IMR-90 (cell line): ENCODE measurements at regions not wholly inside any gene's neighbourhood (a gene's known extent, or its start where the extent isn't known, plus 50 kb on each side); places are given as distances from the start of the nearest gene placed in this dataset.

Experiments used
- ATAC-seq: fragments of 200-7000 bp; cut with Tn5 transposase; 2 replicates; pipeline ENCODE4 v1.9.1; 2020; ENCODE audit warnings: low read depth, mild to moderate bottlenecking, moderate library complexity
- BruUV-seq: library from RNA; stranded (reverse); fragments of 400-500 nt; replicated peaks from 2 replicates; lab custom pipeline; 2021; lab: Mats Ljungman, UMichigan
- CTCF ChIA-PET: fragments of 300-600 bp; formaldehyde crosslinking; extraction: SDS; loops from one replicate; lab custom pipeline; 2021; ENCODE audit warnings: antibody characterized with exemption; lab: Yijun Ruan, JAX
- POLR2A ChIA-PET: fragments of 300-600 bp; sonication (Branson Sonifier 250); formaldehyde crosslinking; loops from one replicate; lab custom pipeline; 2022; ENCODE audit warnings: antibody characterized with exemption; ENCODE audit not compliant: unreplicated experiment; lab: Charles Lee
- DNase-seq: peaks from one replicate; pipeline ENCODE4 v3.0.0; 2013
- H2AFZ ChIP-seq: replicated peaks from 2 replicates; pipeline ENCODE3; 2013; ENCODE audit warnings: low read length, mild to moderate bottlenecking; ENCODE audit not compliant: poor library complexity
- H2AK5ac ChIP-seq: 2 replicates; pipeline ENCODE4 v1.6.1; 2013; ENCODE audit warnings: low read depth, low read length, inconsistent platforms
- H2AK9ac ChIP-seq: replicated peaks from 2 replicates; pipeline ENCODE3; 2013; ENCODE audit warnings: mild to moderate bottlenecking, low read depth, low read length, moderate library complexity; ENCODE audit not compliant: poor library complexity
- H2BK120ac ChIP-seq: 2 replicates; pipeline ENCODE4 v1.6.1; 2013; ENCODE audit warnings: low read depth, low read length, inconsistent platforms
- H2BK15ac ChIP-seq: 3 replicates; pipeline ENCODE4 v1.6.1; 2013; ENCODE audit warnings: low read depth, low read length, inconsistent platforms
- H2BK20ac ChIP-seq: 2 replicates; pipeline ENCODE4 v1.6.1; 2013; ENCODE audit warnings: low read depth, mild to moderate bottlenecking, inconsistent platforms, low read length, moderate library complexity
- H2BK5ac ChIP-seq: 2 replicates; pipeline ENCODE4 v1.6.1; 2013; ENCODE audit warnings: mild to moderate bottlenecking, low read depth, low read length, inconsistent platforms; ENCODE audit not compliant: poor library complexity, severe bottlenecking
- H3K14ac ChIP-seq: replicated peaks from 2 replicates; pipeline ENCODE4 v1.6.1; 2013; ENCODE audit warnings: low read depth, low read length, inconsistent platforms
- H3K18ac ChIP-seq: 2 replicates; pipeline ENCODE4 v1.6.1; 2013; ENCODE audit warnings: low read depth, low read length, control low read depth
- H3K23ac ChIP-seq: 2 replicates; pipeline ENCODE4 v1.6.1; 2013; ENCODE audit warnings: low read depth, low read length, inconsistent platforms
- H3K27ac ChIP-seq: 2 replicates; pipeline ENCODE4 v1.5.1; 2013; ENCODE audit warnings: mild to moderate bottlenecking, control low read depth, low read length; ENCODE audit not compliant: insufficient read depth
- H3K27me3 ChIP-seq: 2 replicates; pipeline ENCODE4 v1.6.1; 2013; ENCODE audit warnings: low read length; ENCODE audit not compliant: control insufficient read depth, insufficient read depth
- H3K36me3 ChIP-seq: 2 replicates; pipeline ENCODE4 v1.6.1; 2013; ENCODE audit warnings: low read length, mixed read lengths; ENCODE audit not compliant: control insufficient read depth, insufficient read depth
- H3K4ac ChIP-seq: 2 replicates; pipeline ENCODE4 v1.6.1; 2013; ENCODE audit warnings: low read depth, low read length, inconsistent platforms
- H3K4me1 ChIP-seq: 2 replicates; pipeline ENCODE4 v1.6.1; 2013; ENCODE audit warnings: low read length, mixed read lengths; ENCODE audit not compliant: control insufficient read depth, insufficient read depth
- H3K4me2 ChIP-seq: 2 replicates; pipeline ENCODE4 v1.6.1; 2013; ENCODE audit warnings: low read depth, mild to moderate bottlenecking, control low read depth, low read length, moderate library complexity
- H3K4me3 ChIP-seq: 2 replicates; pipeline ENCODE4 v1.5.1; 2013; ENCODE audit warnings: low read depth, mild to moderate bottlenecking, control low read depth, low read length, moderate library complexity; ENCODE audit not compliant: insufficient read depth
- H3K56ac ChIP-seq: 2 replicates; pipeline ENCODE4 v1.6.1; 2013; ENCODE audit warnings: low read length, inconsistent platforms; ENCODE audit not compliant: insufficient read depth; ENCODE audit errors: extremely low read depth
- H3K79me1 ChIP-seq, 2 experiments: 2 replicates each; pipeline ENCODE4 v1.6.1; 2013; ENCODE audit warnings: low read length in 2 of 2, inconsistent platforms in 1 of 2, low read depth in 1 of 2
- H3K9ac ChIP-seq: 2 replicates; pipeline ENCODE4 v1.6.1; 2013; ENCODE audit warnings: low read depth, low read length, control low read depth
- H3K9me1 ChIP-seq: 2 replicates; pipeline ENCODE4 v1.6.1; 2013; ENCODE audit warnings: low read length, inconsistent platforms; ENCODE audit not compliant: insufficient read depth
- H3K9me3 ChIP-seq: 2 replicates; pipeline ENCODE4 v1.6.1; 2013; ENCODE audit warnings: low read length; ENCODE audit not compliant: control insufficient read depth, insufficient read depth
- H4K20me1 ChIP-seq: 2 replicates; pipeline ENCODE4 v1.6.1; 2013; ENCODE audit warnings: low read length, inconsistent platforms; ENCODE audit not compliant: insufficient read depth
- H4K5ac ChIP-seq: 2 replicates; pipeline ENCODE4 v1.6.1; 2013; ENCODE audit warnings: mild to moderate bottlenecking, low read depth, low read length, control low read depth
- H4K8ac ChIP-seq, 2 experiments: 2 replicates each; pipeline ENCODE4 v1.6.1; 2013; ENCODE audit warnings: low read depth in 2 of 2, low read length in 2 of 2, control low read depth in 1 of 2, inconsistent platforms in 1 of 2
- H4K91ac ChIP-seq: 2 replicates; pipeline ENCODE4 v1.6.1; 2013; ENCODE audit warnings: low read depth, low read length, inconsistent platforms; ENCODE audit not compliant: insufficient read depth
- BHLHE40 ChIP-seq: fragments of 150-350 bp; IDR thresholded peaks from 2 replicates; pipeline ENCODE4 v1.6.1; 2016; ENCODE audit warnings: mild to moderate bottlenecking, low read depth, low read length
- CEBPB ChIP-seq: IDR thresholded peaks from 2 replicates; pipeline ENCODE4 v1.6.1; 2012; ENCODE audit warnings: low read depth, low read length, improper control_type of control experiment
- CHD1 ChIP-seq: IDR thresholded peaks from 2 replicates; pipeline ENCODE4 v1.6.1; 2012; ENCODE audit warnings: low read depth, low read length, improper control_type of control experiment
- ELK1 ChIP-seq: fragments of 150-350 bp; IDR thresholded peaks from 2 replicates; pipeline ENCODE4 v1.6.1; 2016; ENCODE audit warnings: low read depth, mild to moderate bottlenecking, low read length, moderate library complexity, borderline replicate concordance
- FOS ChIP-seq: fragments of 150-350 bp; IDR thresholded peaks from 2 replicates; pipeline ENCODE4 v1.6.1; 2016; ENCODE audit warnings: low read depth, low read length
- MAFK ChIP-seq: IDR thresholded peaks from 2 replicates; pipeline ENCODE4 v1.6.1; 2012; ENCODE audit warnings: low read depth, low read length, improper control_type of control experiment
- MXI1 ChIP-seq: IDR thresholded peaks from 2 replicates; pipeline ENCODE4 v1.6.1; 2012; ENCODE audit warnings: low read depth, mild to moderate bottlenecking, low read length, moderate library complexity, borderline replicate concordance
- NFE2L2 ChIP-seq: fragments of 150-350 bp; IDR thresholded peaks from 2 replicates; pipeline ENCODE4 v1.6.1; 2016; ENCODE audit warnings: low read depth, mild to moderate bottlenecking, low read length
- POLR2A ChIP-seq: IDR thresholded peaks from 2 replicates; pipeline ENCODE4 v1.6.1; 2012; ENCODE audit warnings: mild to moderate bottlenecking, low read depth, low read length
- RAD21 ChIP-seq: IDR thresholded peaks from 2 replicates; pipeline ENCODE4 v1.6.1; 2012; ENCODE audit warnings: low read length, improper control_type of control experiment
- RCOR1 ChIP-seq: IDR thresholded peaks from 2 replicates; pipeline ENCODE4 v1.6.1; 2012; ENCODE audit warnings: mild to moderate bottlenecking, low read length, improper control_type of control experiment; ENCODE audit not compliant: insufficient replicate concordance
- RFX5 ChIP-seq: IDR thresholded peaks from 2 replicates; pipeline ENCODE4 v1.8.0; 2012; ENCODE audit warnings: low read depth, mild to moderate bottlenecking, low read length, moderate library complexity
- SMC3 ChIP-seq: fragments of 150-350 bp; IDR thresholded peaks from 2 replicates; pipeline ENCODE4 v1.6.1; 2016; ENCODE audit warnings: low read depth, mild to moderate bottlenecking, antibody characterized with exemption, low read length, moderate library complexity
- WGBS, 2 experiments: methylation state at CpG; one replicate each; pipeline versions ENCODE4 v1.1.5 to v1.1.7; 2013; ENCODE audit warnings: missing lambda C conversion rate in 2 of 2; ENCODE audit not compliant: insufficient read length in 1 of 2; ENCODE audit errors: extremely low coverage in 2 of 2; 5-methylcytosine and 5-hydroxymethylcytosine counted together
- dilution Hi-C: fragments of 300-500 bp; cut with HindIII; formaldehyde crosslinking; loops from one replicate; pipeline ENCODE4 v1.14.3; 2018; ENCODE audit warnings: low sequenced_read_pairs; ENCODE audit not compliant: unreplicated experiment
- in situ Hi-C: fragments of 300-500 bp; cut with MboI; formaldehyde crosslinking; loops from 3 replicates; pipeline ENCODE4 v1.14.3; 2019; ENCODE audit warnings: low sequenced_read_pairs, inconsistent platforms, mixed read lengths
- intact Hi-C: fragments of 100-400 bp; cut with micrococcal nuclease; formaldehyde crosslinking; loops from 2 replicates; pipeline ENCODE4 v1.10.0; 2022
- TF ChIP-seq, protein P1 (sequence below): conservative IDR thresholded peaks from 2 replicates; pipeline ENCODE4 v1.5.1; 2012; ENCODE audit warnings: mild to moderate bottlenecking, low read depth, low read length, improper control_type of control experiment
- TF ChIP-seq, protein P2 (sequence below): fragments of 150-350 bp; IDR thresholded peaks from 2 replicates; pipeline ENCODE4 v1.6.1; 2017; ENCODE audit warnings: mild to moderate bottlenecking, antibody characterized with exemption, low read length, low read depth

GRCh38 chr14:76933515-76933914 lies 95.0 kb downstream of the IRF2BPL start:
- CTCF ChIA-PET, result no interaction called here
- Histone ChIP-seq H2BK5ac (no peak overlapping the region), H2AK9ac (no peak overlapping the region), H3K4ac (no peak overlapping the region; the same call in 1 of the 2 replicates), H2BK120ac (no peak overlapping the region), H3K9me1 (peaks cover 12% of the 10 kb centered on the region), H4K20me1 (no peaks in the 10 kb centered on the region), H3K79me1 (no peaks in the 10 kb centered on the region), H2BK20ac (no peak overlapping the region), H4K8ac (no peak overlapping the region), H4K5ac (no peak overlapping the region), H3K36me3 (no peaks in the 10 kb centered on the region), H3K18ac (no peak overlapping the region), H3K9me3 (no peaks in the 10 kb centered on the region), H3K4me1 (peaks cover 23% of the 10 kb centered on the region), H2BK15ac (no peak overlapping the region; the same call in 2 of the 3 replicates), H3K23ac (no peak overlapping the region), H3K27ac (no peak overlapping the region), H3K14ac (no peak overlapping the region), H3K9ac (no peak overlapping the region), H2AFZ (peak overlapping the region; percentile 16), H3K4me3 (no peak overlapping the region), H3K4me2 (no peak overlapping the region), H3K56ac (no peak overlapping the region), H4K91ac (no peak overlapping the region), H3K27me3 (no peaks in the 10 kb centered on the region), H2AK5ac (no peak overlapping the region)
- intact Hi-C loops, result no loop called here
- POLR2A ChIA-PET, result no interaction called here
- in situ Hi-C loops, result no loop called here
- TF ChIP-seq MXI1 (no peak), BHLHE40 (no peak), MAFK (no peak), CHD1 (no peak), RFX5 (no peak), SMC3 (no peak), FOS (no peak), POLR2A (no peak), RCOR1 (no peak), NFE2L2 (no peak), CEBPB (no peak), ELK1 (no peak), RAD21 (no peak)
- TF ChIP-seq, protein P1, sequence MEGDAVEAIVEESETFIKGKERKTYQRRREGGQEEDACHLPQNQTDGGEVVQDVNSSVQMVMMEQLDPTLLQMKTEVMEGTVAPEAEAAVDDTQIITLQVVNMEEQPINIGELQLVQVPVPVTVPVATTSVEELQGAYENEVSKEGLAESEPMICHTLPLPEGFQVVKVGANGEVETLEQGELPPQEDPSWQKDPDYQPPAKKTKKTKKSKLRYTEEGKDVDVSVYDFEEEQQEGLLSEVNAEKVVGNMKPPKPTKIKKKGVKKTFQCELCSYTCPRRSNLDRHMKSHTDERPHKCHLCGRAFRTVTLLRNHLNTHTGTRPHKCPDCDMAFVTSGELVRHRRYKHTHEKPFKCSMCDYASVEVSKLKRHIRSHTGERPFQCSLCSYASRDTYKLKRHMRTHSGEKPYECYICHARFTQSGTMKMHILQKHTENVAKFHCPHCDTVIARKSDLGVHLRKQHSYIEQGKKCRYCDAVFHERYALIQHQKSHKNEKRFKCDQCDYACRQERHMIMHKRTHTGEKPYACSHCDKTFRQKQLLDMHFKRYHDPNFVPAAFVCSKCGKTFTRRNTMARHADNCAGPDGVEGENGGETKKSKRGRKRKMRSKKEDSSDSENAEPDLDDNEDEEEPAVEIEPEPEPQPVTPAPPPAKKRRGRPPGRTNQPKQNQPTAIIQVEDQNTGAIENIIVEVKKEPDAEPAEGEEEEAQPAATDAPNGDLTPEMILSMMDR, result no peak
- TF ChIP-seq, protein P2, sequence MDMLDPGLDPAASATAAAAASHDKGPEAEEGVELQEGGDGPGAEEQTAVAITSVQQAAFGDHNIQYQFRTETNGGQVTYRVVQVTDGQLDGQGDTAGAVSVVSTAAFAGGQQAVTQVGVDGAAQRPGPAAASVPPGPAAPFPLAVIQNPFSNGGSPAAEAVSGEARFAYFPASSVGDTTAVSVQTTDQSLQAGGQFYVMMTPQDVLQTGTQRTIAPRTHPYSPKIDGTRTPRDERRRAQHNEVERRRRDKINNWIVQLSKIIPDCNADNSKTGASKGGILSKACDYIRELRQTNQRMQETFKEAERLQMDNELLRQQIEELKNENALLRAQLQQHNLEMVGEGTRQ, result no peak
- dilution Hi-C loops, result no loop called here
- no peak for DNase-seq
- BruUV-seq, result no TSS peak
- WGBS, 2 experiments, result 86% methylated on average over 5 of the region's 5 CpGs; no CpG with 5 or more reads in 1 of the 2 experiments
- no peak for ATAC-seq
